ENCODE measurements at regions not wholly inside any gene's neighbourhood (a gene's known extent, or its start where the extent isn't known, plus 50 kb on each side); places are given as distances from the start of the nearest gene placed in this dataset.

DNA sequence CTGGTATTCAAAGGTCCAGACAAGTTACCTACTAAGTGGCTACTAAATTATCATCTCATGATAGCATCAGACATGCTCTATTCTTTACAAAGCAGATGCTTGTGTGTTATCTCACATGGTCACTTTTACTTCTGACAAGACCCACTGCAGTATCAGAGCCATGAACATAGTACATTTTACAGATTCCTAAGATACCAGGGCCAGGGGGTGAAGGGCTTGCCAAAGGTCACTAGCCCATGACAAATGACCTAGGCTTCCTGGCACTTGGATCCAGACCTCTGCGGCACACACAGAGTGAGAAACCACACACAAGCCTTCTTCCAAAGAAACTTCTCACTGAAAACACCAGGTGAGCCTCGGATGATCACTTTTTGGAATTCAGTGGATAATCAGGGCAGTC lies 446.8 kb downstream of the EIPR1 start:
- Histone ChIP-seq H3K4me3 (no peak overlapping the region), H4K20me1 (replicated peaks; ENCODE audit: control insufficient read depth, insufficient read depth, low read length) (peaks cover 3% of the 10 kb centered on the region; the same call in 1 of the 2 replicates), H3K9ac (ENCODE audit: insufficient read depth in 1 of 2, low read depth in 2 of 2, low read length in 2 of 2) (no peak overlapping the region), H3K27ac (ENCODE audit: extremely low read depth, low read depth, low read length) (no peak overlapping the region), H3K4me1 (replicated peaks in 1 of 2; ENCODE audit: control insufficient read depth in 2 of 2, insufficient read depth in 2 of 2, low read length in 2 of 2) (no peaks in the 10 kb centered on the region), H2AFZ (ENCODE audit: low read depth, low read length) (no peak overlapping the region), H3K36me3 (ENCODE audit: control insufficient read depth, insufficient read depth, low read length) (no peaks in the 10 kb centered on the region), H3K79me2 (ENCODE audit: control insufficient read depth, insufficient read depth, low read length) (no peaks in the 10 kb centered on the region), H3K9me1 (ENCODE audit: control insufficient read depth, insufficient read depth, low read length) (no peaks in the 10 kb centered on the region), H3K4me2 (ENCODE audit: insufficient read depth, low read length) (no peak overlapping the region), H3K9me3 (replicated peaks; ENCODE audit: control insufficient read depth, insufficient read depth, low read depth, low read length) (no peaks in the 10 kb centered on the region), H3K27me3 (ENCODE audit: control insufficient read depth in 2 of 2, insufficient read depth in 2 of 2, low read length in 2 of 2) (peaks cover 7 to 36% of the 10 kb centered on the region in 2 experiments; a peak in 4 of 5 replicates)
- intact Hi-C loops (cut with micrococcal nuclease) (no loop called here), in situ Hi-C loops (cut with MboI) (no loop called here)
- TF ChIP-seq, protein P1, sequence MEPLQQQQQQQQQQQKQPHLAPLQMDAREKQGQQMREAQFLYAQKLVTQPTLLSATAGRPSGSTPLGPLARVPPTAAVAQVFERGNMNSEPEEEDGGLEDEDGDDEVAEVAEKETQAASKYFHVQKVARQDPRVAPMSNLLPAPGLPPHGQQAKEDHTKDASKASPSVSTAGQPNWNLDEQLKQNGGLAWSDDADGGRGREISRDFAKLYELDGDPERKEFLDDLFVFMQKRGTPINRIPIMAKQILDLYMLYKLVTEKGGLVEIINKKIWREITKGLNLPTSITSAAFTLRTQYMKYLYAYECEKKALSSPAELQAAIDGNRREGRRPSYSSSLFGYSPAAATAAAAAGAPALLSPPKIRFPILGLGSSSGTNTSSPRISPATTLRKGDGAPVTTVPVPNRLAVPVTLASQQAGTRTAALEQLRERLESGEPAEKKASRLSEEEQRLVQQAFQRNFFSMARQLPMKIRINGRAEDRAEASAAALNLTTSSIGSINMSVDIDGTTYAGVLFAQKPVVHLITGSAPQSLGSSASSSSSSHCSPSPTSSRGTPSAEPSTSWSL (CRISPR knock-in tag; IDR thresholded peaks at IDR 0.05; ENCODE audit: borderline replicate concordance): no peak
- no peak for TF ChIP-seq PML (IDR thresholded peaks at IDR 0.05; ENCODE audit: low read length)
- no peak for TF ChIP-seq NCOA4 (IDR thresholded peaks at IDR 0.05; ENCODE audit: partially characterized antibody)
- TF ChIP-seq, protein P2, sequence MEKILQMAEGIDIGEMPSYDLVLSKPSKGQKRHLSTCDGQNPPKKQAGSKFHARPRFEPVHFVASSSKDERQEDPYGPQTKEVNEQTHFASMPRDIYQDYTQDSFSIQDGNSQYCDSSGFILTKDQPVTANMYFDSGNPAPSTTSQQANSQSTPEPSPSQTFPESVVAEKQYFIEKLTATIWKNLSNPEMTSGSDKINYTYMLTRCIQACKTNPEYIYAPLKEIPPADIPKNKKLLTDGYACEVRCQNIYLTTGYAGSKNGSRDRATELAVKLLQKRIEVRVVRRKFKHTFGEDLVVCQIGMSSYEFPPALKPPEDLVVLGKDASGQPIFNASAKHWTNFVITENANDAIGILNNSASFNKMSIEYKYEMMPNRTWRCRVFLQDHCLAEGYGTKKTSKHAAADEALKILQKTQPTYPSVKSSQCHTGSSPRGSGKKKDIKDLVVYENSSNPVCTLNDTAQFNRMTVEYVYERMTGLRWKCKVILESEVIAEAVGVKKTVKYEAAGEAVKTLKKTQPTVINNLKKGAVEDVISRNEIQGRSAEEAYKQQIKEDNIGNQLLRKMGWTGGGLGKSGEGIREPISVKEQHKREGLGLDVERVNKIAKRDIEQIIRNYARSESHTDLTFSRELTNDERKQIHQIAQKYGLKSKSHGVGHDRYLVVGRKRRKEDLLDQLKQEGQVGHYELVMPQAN (IDR thresholded peaks at IDR 0.05; ENCODE audit: borderline replicate concordance): no peak
- TF ChIP-seq STAG1 (CRISPR knock-in tag; IDR thresholded peaks at IDR 0.05; ENCODE audit: borderline replicate concordance): no peak
- ChIA-PET POLR2A (no interaction called here), CTCF (ENCODE audit: low intra/inter-chr PET ratio) (no interaction called here)
- 5% methylated on average over 2 of the region's 2 CpGs for WGBS (ENCODE audit: insufficient coverage, low coverage, missing lambda C conversion rate)
- ATAC-seq (no peak), DNase-seq (ENCODE audit: extremely low read depth in 1 of 4, low spot score in 3 of 4) (no peak), FAIRE-seq (no peak)
- BruUV-seq (replicated peaks): no TSS peak

Measured in K562 (cell line).